ENCODE measurements at regions not wholly inside any gene's neighbourhood (a gene's known extent, or its start where the extent isn't known, plus 50 kb on each side); places are given as distances from the start of the nearest gene placed in this dataset.

DNA sequence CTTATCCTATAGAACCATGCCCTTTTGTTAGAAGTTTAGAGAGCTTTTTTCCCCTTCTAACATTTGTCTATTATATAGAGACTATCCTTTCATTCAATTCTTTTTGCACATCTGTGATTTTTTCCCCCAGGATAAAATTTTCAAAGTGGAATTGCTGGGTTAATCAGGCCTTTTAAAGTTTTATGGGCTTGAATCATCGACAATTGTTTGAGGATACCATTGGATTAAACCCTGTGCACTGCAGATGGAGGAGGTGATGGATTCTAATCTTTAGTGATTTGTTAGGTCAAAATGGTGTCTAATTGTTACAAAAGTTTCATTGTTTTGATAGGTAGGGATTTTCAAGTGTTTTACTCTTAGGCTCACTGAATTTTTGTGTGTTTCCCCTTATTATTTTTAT is 463.7 kb upstream of the CFAP20DC start:
- TF ChIP-seq MYC (IDR thresholded peaks at IDR 0.05; ENCODE audit: borderline replicate concordance, low read length) (no peak), CTCF (IDR thresholded peaks at IDR 0.05) (no peak), CEBPB (IDR thresholded peaks at IDR 0.05) (no peak), POLR2A (IDR thresholded peaks at IDR 0.05; ENCODE audit: low read length) (no peak), MAX (IDR thresholded peaks at IDR 0.05) (no peak), REST (IDR thresholded peaks at IDR 0.05) (no peak), SMC3 (IDR thresholded peaks at IDR 0.05) (no peak), CHD4 (IDR thresholded peaks at IDR 0.05; ENCODE audit: borderline replicate concordance) (no peak)
- TF ChIP-seq, protein P1, sequence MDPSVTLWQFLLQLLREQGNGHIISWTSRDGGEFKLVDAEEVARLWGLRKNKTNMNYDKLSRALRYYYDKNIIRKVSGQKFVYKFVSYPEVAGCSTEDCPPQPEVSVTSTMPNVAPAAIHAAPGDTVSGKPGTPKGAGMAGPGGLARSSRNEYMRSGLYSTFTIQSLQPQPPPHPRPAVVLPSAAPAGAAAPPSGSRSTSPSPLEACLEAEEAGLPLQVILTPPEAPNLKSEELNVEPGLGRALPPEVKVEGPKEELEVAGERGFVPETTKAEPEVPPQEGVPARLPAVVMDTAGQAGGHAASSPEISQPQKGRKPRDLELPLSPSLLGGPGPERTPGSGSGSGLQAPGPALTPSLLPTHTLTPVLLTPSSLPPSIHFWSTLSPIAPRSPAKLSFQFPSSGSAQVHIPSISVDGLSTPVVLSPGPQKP (IDR thresholded peaks at IDR 0.05; ENCODE audit: low read depth, low read length): no peak
